ENCODE measurements at regions not wholly inside any gene's neighbourhood (a gene's known extent, or its start where the extent isn't known, plus 50 kb on each side); places are given as distances from the start of the nearest gene placed in this dataset.

DNA sequence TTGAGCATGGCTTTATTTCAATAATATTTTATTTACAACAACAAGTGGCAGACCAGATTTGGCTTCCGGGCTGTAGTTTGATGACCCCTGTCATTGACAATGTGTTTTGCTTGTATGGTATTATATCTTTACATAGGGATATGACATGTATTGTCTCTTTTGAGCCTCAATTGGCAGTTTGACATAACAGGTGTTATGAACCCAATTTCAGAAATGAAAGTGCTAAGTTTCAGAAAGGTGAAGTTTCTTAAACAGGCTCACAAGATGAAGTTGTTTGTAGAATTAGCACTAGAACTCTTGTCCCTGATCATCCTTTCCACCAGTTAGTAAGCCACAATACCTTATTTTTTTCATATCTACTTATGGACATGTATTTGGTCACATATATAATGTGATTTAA, 303.0 kb upstream of the GRIA1 start:
- Mint-ChIP-seq H3K36me3 (no peaks in the 10 kb centered on the region), H3K4me1 (no peaks in the 10 kb centered on the region), H3K27me3 (no peaks in the 10 kb centered on the region), H3K4me3 (no peak overlapping the region), H3K9me3 (peaks cover 11 to 29% (median 15%) of the 10 kb centered on the region in 3 donors), H3K27ac (no peak overlapping the region)
- ATAC-seq (replicated peaks in 1 of 4) (no peak), DNase-seq (no peak)
- Histone ChIP-seq H3K27me3 (replicated peaks in 1 of 2; ENCODE audit: control insufficient read depth in 2 of 2, extremely low read depth in 1 of 2, insufficient read depth in 2 of 2, low read length in 1 of 2) (no peaks in the 10 kb centered on the region), H3K9me3 (no peaks in the 10 kb centered on the region), H3K27ac (ENCODE audit: low read length) (no peak overlapping the region), H3K4me3 (ENCODE audit: control insufficient read depth in 1 of 2, extremely low read depth in 1 of 2, low read length in 1 of 2) (no peak overlapping the region), H3K4me1 (ENCODE audit: control insufficient read depth in 1 of 2, extremely low read depth in 1 of 2, insufficient read depth in 2 of 2, low read length in 2 of 2) (no peaks in the 10 kb centered on the region), H3K36me3 (ENCODE audit: control insufficient read depth in 2 of 2, extremely low read depth in 1 of 2, insufficient read depth in 1 of 2, low read length in 1 of 2) (no peaks in the 10 kb centered on the region)
- ChIA-PET POLR2A (no interaction called here), CTCF (no interaction called here)
- WGBS (ENCODE audit: insufficient coverage), result no CpG with 5 or more reads among the region's 1 CpG

DNA sequence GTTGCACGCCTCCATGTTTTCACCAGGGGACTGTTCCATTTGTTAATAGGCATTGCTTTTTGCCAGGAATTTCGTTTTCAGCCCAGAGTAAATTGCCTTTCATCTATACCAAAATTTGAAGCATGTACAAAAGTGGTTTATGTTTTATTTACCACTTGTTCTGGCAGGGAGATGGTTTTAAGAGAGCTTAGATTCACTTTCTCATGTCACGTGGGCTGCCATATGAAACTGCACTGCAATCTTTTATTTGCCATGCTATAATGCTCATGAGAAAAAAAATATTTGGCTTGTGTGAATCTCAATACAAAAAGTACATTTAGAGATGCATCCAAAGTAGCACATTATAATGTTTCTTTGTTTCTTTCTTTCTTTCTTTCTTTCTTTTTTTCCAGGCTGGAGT, 284.1 kb upstream of the GRIA1 start:
- Histone ChIP-seq H3K27ac (ENCODE audit: low read length) (no peak overlapping the region), H3K9me3 (no peaks in the 10 kb centered on the region), H3K36me3 (ENCODE audit: control insufficient read depth in 2 of 2, extremely low read depth in 1 of 2, insufficient read depth in 1 of 2, low read length in 1 of 2) (no peaks in the 10 kb centered on the region), H3K27me3 (replicated peaks in 1 of 2; ENCODE audit: control insufficient read depth in 2 of 2, extremely low read depth in 1 of 2, insufficient read depth in 2 of 2, low read length in 1 of 2) (no peaks in the 10 kb centered on the region), H3K4me3 (ENCODE audit: control insufficient read depth in 1 of 2, extremely low read depth in 1 of 2, low read length in 1 of 2) (no peak overlapping the region), H3K4me1 (ENCODE audit: control insufficient read depth in 1 of 2, extremely low read depth in 1 of 2, insufficient read depth in 2 of 2, low read length in 2 of 2) (no peaks in the 10 kb centered on the region)
- Mint-ChIP-seq H3K27me3 (no peaks in the 10 kb centered on the region), H3K36me3 (no peaks in the 10 kb centered on the region), H3K27ac (no peak overlapping the region), H3K4me1 (no peaks in the 10 kb centered on the region), H3K9me3 (peaks cover 7 to 8% (median 7%) of the 10 kb centered on the region in 3 donors), H3K4me3 (no peak overlapping the region)
- no peak for ATAC-seq (replicated peaks in 1 of 4)
- ChIA-PET CTCF (interaction anchor here in 1 of 2 donors (0.7 kb wide), 1 partner anchor 11 kb away, joined by 3 read pairs; no protein-coding TSS in a partner anchor), POLR2A (no interaction called here)
- no peak for DNase-seq
- 80% methylated on average over 1 of the region's 3 CpGs for WGBS (ENCODE audit: insufficient coverage)

- Mint-ChIP-seq H3K4me3 (no peak overlapping the region), H3K27me3 (no peaks in the 10 kb centered on the region), H3K4me1 (no peaks in the 10 kb centered on the region), H3K9me3 (peaks cover 4 to 17% (median 5%) of the 10 kb centered on the region in 3 donors), H3K36me3 (no peaks in the 10 kb centered on the region), H3K27ac (no peak overlapping the region)
- Histone ChIP-seq H3K27ac (ENCODE audit: low read length) (no peak overlapping the region), H3K4me1 (ENCODE audit: control insufficient read depth in 1 of 2, extremely low read depth in 1 of 2, insufficient read depth in 2 of 2, low read length in 2 of 2) (no peaks in the 10 kb centered on the region), H3K27me3 (replicated peaks in 1 of 2; ENCODE audit: control insufficient read depth in 2 of 2, extremely low read depth in 1 of 2, insufficient read depth in 2 of 2, low read length in 1 of 2) (no peaks in the 10 kb centered on the region), H3K9me3 (no peaks in the 10 kb centered on the region), H3K4me3 (ENCODE audit: control insufficient read depth in 1 of 2, extremely low read depth in 1 of 2, low read length in 1 of 2) (no peak overlapping the region), H3K36me3 (ENCODE audit: control insufficient read depth in 2 of 2, extremely low read depth in 1 of 2, insufficient read depth in 1 of 2, low read length in 1 of 2) (no peaks in the 10 kb centered on the region)
- DNase-seq (no peak), ATAC-seq (replicated peaks in 1 of 4) (no peak)
- CTCF ChIA-PET, result no interaction called here
- no CpG with 5 or more reads among the region's 3 CpGs for WGBS (ENCODE audit: insufficient coverage)
- POLR2A ChIA-PET, result no interaction called here
Observed at GRCh38 chr5:153209016-153209415, 281.5 kb upstream of the GRIA1 start.

GRCh38 chr5:153209687-153210086, 280.8 kb upstream of the GRIA1 start:
- no peaks in the 10 kb centered on the region for H3K36me3 Mint-ChIP-seq
- POLR2A ChIA-PET, result no interaction called here
- 91% methylated on average over 1 of the region's 2 CpGs for WGBS (ENCODE audit: insufficient coverage)
- H3K9me3 Mint-ChIP-seq, result peaks cover 6 to 19% (median 7%) of the 10 kb centered on the region in 3 donors
- H3K36me3 ChIP-seq (ENCODE audit: control insufficient read depth in 2 of 2, extremely low read depth in 1 of 2, insufficient read depth in 1 of 2, low read length in 1 of 2), result no peaks in the 10 kb centered on the region
- DNase-seq (no peak), ATAC-seq (replicated peaks in 1 of 4) (no peak)
- no peaks in the 10 kb centered on the region for H3K4me1 Mint-ChIP-seq
- H3K27ac ChIP-seq (ENCODE audit: low read length), result no peak overlapping the region
- no peaks in the 10 kb centered on the region for H3K4me1 ChIP-seq (ENCODE audit: control insufficient read depth in 1 of 2, extremely low read depth in 1 of 2, insufficient read depth in 2 of 2, low read length in 2 of 2)
- H3K4me3 Mint-ChIP-seq, result no peak overlapping the region
- H3K27me3 ChIP-seq (replicated peaks in 1 of 2; ENCODE audit: control insufficient read depth in 2 of 2, extremely low read depth in 1 of 2, insufficient read depth in 2 of 2, low read length in 1 of 2), result no peaks in the 10 kb centered on the region
- H3K4me3 ChIP-seq (ENCODE audit: control insufficient read depth in 1 of 2, extremely low read depth in 1 of 2, low read length in 1 of 2), result no peak overlapping the region
- H3K27me3 Mint-ChIP-seq, result no peaks in the 10 kb centered on the region
- no peaks in the 10 kb centered on the region for H3K9me3 ChIP-seq
- CTCF ChIA-PET, result no interaction called here
- no peak overlapping the region for H3K27ac Mint-ChIP-seq

DNA sequence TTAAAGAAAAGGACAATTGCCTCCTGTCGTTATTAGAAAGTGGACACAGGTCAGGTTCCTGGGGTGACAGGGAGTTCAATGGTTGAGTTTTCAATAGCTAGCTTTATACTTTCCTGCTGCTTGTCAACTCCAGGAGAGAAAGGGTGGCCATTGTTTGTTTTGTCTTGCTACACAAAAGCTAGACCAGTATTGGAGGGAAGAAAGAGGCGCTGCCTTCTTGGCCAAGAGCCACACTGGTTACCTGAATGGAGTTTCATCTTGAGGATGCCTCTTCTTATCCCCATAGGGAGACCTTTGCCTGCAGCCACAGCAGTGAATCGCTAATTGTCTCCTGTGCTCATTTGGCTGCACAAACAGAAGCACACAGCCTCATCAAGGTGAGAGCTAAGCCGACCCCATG, 279.4 kb upstream of the GRIA1 start:
- H3K9me3 Mint-ChIP-seq, result peaks cover 14 to 24% (median 15%) of the 10 kb centered on the region in 3 donors
- H3K9me3 ChIP-seq, result no peaks in the 10 kb centered on the region
- no peak overlapping the region for H3K27ac Mint-ChIP-seq
- H3K36me3 ChIP-seq (ENCODE audit: control insufficient read depth in 2 of 2, extremely low read depth in 1 of 2, insufficient read depth in 1 of 2, low read length in 1 of 2), result no peaks in the 10 kb centered on the region
- no peaks in the 10 kb centered on the region for H3K27me3 ChIP-seq (replicated peaks in 1 of 2; ENCODE audit: control insufficient read depth in 2 of 2, extremely low read depth in 1 of 2, insufficient read depth in 2 of 2, low read length in 1 of 2)
- WGBS (ENCODE audit: insufficient coverage), result no CpG with 5 or more reads among the region's 4 CpGs
- H3K36me3 Mint-ChIP-seq, result no peaks in the 10 kb centered on the region
- H3K4me3 ChIP-seq (ENCODE audit: control insufficient read depth in 1 of 2, extremely low read depth in 1 of 2, low read length in 1 of 2), result no peak overlapping the region
- ChIA-PET POLR2A (no interaction called here), CTCF (no interaction called here)
- H3K4me1 ChIP-seq (ENCODE audit: control insufficient read depth in 1 of 2, extremely low read depth in 1 of 2, insufficient read depth in 2 of 2, low read length in 2 of 2), result no peaks in the 10 kb centered on the region
- DNase-seq (no peak), ATAC-seq (replicated peaks in 1 of 4) (no peak)
- H3K4me1 Mint-ChIP-seq, result no peaks in the 10 kb centered on the region
- H3K4me3 Mint-ChIP-seq, result no peak overlapping the region
- H3K27me3 Mint-ChIP-seq, result no peaks in the 10 kb centered on the region
- H3K27ac ChIP-seq (ENCODE audit: low read length), result no peak overlapping the region

- H3K36me3 ChIP-seq (ENCODE audit: control insufficient read depth in 2 of 2, extremely low read depth in 1 of 2, insufficient read depth in 1 of 2, low read length in 1 of 2), result no peaks in the 10 kb centered on the region
- no peaks in the 10 kb centered on the region for H3K27me3 ChIP-seq (replicated peaks in 1 of 2; ENCODE audit: control insufficient read depth in 2 of 2, extremely low read depth in 1 of 2, insufficient read depth in 2 of 2, low read length in 1 of 2)
- no peaks in the 10 kb centered on the region for H3K9me3 ChIP-seq
- H3K4me3 Mint-ChIP-seq, result no peak overlapping the region
- no peak for DNase-seq
- no peaks in the 10 kb centered on the region for H3K36me3 Mint-ChIP-seq
- ChIA-PET CTCF (no interaction called here), POLR2A (no interaction called here)
- WGBS (ENCODE audit: insufficient coverage), result 100% methylated on average over 2 of the region's 3 CpGs
- no peak overlapping the region for H3K27ac Mint-ChIP-seq
- H3K27ac ChIP-seq (ENCODE audit: low read length), result no peak overlapping the region
- no peak overlapping the region for H3K4me3 ChIP-seq (ENCODE audit: control insufficient read depth in 1 of 2, extremely low read depth in 1 of 2, low read length in 1 of 2)
- H3K4me1 Mint-ChIP-seq, result no peaks in the 10 kb centered on the region
- no peaks in the 10 kb centered on the region for H3K27me3 Mint-ChIP-seq
- no peaks in the 10 kb centered on the region for H3K4me1 ChIP-seq (ENCODE audit: control insufficient read depth in 1 of 2, extremely low read depth in 1 of 2, insufficient read depth in 2 of 2, low read length in 2 of 2)
- peaks cover 20 to 28% (median 23%) of the 10 kb centered on the region in 3 donors for H3K9me3 Mint-ChIP-seq
- ATAC-seq (replicated peaks in 1 of 4), result no peak
Observed at GRCh38 chr5:153212471-153212870, 278.0 kb upstream of the GRIA1 start.

DNA sequence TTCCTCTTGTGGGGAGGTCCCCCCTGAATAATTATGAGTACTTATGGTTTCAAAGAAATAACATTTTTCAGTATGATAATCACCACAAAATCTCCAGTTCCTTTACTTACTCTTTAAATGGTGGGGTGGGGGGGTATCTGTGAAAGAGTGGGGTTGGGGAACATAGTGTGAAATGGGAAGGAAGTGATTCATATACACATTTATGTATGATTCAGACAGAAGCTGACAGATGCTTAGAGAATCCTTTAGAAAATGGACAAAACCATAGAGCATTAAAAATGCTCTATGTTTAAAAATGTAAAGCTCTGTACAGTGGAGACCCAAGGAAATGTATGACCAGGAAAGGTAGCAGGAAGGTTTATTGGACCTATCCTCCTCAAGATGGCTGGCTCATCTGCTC, 267.5 kb upstream of the GRIA1 start:
- POLR2A ChIA-PET, result no interaction called here
- no peaks in the 10 kb centered on the region for H3K9me3 ChIP-seq
- DNase-seq (no peak), ATAC-seq (replicated peaks in 1 of 4) (no peak)
- Mint-ChIP-seq H3K27ac (no peak overlapping the region), H3K4me1 (no peaks in the 10 kb centered on the region), H3K4me3 (no peak overlapping the region), H3K36me3 (no peaks in the 10 kb centered on the region), H3K9me3 (peaks cover 4 to 15% (median 10%) of the 10 kb centered on the region in 3 donors), H3K27me3 (no peaks in the 10 kb centered on the region)
- H3K4me1 ChIP-seq (ENCODE audit: control insufficient read depth in 1 of 2, extremely low read depth in 1 of 2, insufficient read depth in 2 of 2, low read length in 2 of 2), result no peaks in the 10 kb centered on the region
- no peak overlapping the region for H3K27ac ChIP-seq (ENCODE audit: low read length)
- H3K4me3 ChIP-seq (ENCODE audit: control insufficient read depth in 1 of 2, extremely low read depth in 1 of 2, low read length in 1 of 2), result no peak overlapping the region
- no peaks in the 10 kb centered on the region for H3K27me3 ChIP-seq (replicated peaks in 1 of 2; ENCODE audit: control insufficient read depth in 2 of 2, extremely low read depth in 1 of 2, insufficient read depth in 2 of 2, low read length in 1 of 2)
- H3K36me3 ChIP-seq (ENCODE audit: control insufficient read depth in 2 of 2, extremely low read depth in 1 of 2, insufficient read depth in 1 of 2, low read length in 1 of 2), result no peaks in the 10 kb centered on the region
- CTCF ChIA-PET, result no interaction called here
